GM23338 (cell line): ENCODE measurements at regions not wholly inside any gene's neighbourhood (a gene's known extent, or its start where the extent isn't known, plus 50 kb on each side); places are given as distances from the start of the nearest gene placed in this dataset.

Source experiments
- CTCF ChIP-seq, 2 experiments: fragments of 200-600 bp in 1 of 2; sonication (generic) in 1 of 2; conservative IDR thresholded peaks; 2 replicates each; pipeline versions ENCODE4 v1.5.1 to v1.6.1; 2016 to 2017; ENCODE audit warnings: antibody characterized with exemption in 2 of 2, low read depth in 2 of 2, mild to moderate bottlenecking in 2 of 2, moderate library complexity in 1 of 2
- EZH2 ChIP-seq: fragments of 200-600 bp; sonication (generic); IDR thresholded peaks from one replicate; pipeline ENCODE4 v1.8.0; 2017; ENCODE audit warnings: antibody characterized with exemption, mild to moderate bottlenecking, low read depth; ENCODE audit not compliant: unreplicated experiment
- EZH2phosphoT487 ChIP-seq: fragments of 200-600 bp; sonication (generic); IDR thresholded peaks from one replicate; pipeline ENCODE4 v1.8.1; 2018; ENCODE audit warnings: antibody characterized with exemption; ENCODE audit not compliant: unreplicated experiment
- JUNB ChIP-seq: IDR thresholded peaks from one replicate; pipeline ENCODE4 v1.6.1; 2016; ENCODE audit warnings: antibody characterized with exemption; ENCODE audit not compliant: unreplicated experiment
- POLR2AphosphoS5 ChIP-seq: IDR thresholded peaks from 2 replicates; pipeline ENCODE4 v1.6.1; 2016; ENCODE audit warnings: antibody characterized with exemption, low read depth
- TF ChIP-seq, protein P1 (sequence below): IDR thresholded peaks from one replicate; pipeline ENCODE4 v1.6.1; 2018; ENCODE audit warnings: antibody characterized with exemption; ENCODE audit not compliant: unreplicated experiment

GRCh38 chr12:74917743-74918142 lies 291.9 kb downstream of the KCNC2 start:
- TF ChIP-seq CTCF (conservative IDR thresholded peaks at IDR 0.05; ENCODE audit: low read depth in 2 of 2) (no peak), POLR2AphosphoS5 (no peak), EZH2phosphoT487 (no peak), EZH2 (no peak), JUNB (no peak)
- TF ChIP-seq, protein P1, sequence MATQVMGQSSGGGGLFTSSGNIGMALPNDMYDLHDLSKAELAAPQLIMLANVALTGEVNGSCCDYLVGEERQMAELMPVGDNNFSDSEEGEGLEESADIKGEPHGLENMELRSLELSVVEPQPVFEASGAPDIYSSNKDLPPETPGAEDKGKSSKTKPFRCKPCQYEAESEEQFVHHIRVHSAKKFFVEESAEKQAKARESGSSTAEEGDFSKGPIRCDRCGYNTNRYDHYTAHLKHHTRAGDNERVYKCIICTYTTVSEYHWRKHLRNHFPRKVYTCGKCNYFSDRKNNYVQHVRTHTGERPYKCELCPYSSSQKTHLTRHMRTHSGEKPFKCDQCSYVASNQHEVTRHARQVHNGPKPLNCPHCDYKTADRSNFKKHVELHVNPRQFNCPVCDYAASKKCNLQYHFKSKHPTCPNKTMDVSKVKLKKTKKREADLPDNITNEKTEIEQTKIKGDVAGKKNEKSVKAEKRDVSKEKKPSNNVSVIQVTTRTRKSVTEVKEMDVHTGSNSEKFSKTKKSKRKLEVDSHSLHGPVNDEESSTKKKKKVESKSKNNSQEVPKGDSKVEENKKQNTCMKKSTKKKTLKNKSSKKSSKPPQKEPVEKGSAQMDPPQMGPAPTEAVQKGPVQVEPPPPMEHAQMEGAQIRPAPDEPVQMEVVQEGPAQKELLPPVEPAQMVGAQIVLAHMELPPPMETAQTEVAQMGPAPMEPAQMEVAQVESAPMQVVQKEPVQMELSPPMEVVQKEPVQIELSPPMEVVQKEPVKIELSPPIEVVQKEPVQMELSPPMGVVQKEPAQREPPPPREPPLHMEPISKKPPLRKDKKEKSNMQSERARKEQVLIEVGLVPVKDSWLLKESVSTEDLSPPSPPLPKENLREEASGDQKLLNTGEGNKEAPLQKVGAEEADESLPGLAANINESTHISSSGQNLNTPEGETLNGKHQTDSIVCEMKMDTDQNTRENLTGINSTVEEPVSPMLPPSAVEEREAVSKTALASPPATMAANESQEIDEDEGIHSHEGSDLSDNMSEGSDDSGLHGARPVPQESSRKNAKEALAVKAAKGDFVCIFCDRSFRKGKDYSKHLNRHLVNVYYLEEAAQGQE = no peak
